Activated T-cell treated with anti-CD3 and anti-CD28 coated beads, Interleukin-2, amount 50 U/mL, for 48 hours (primary cell): ENCODE measurements at regions not wholly inside any gene's neighbourhood (a gene's known extent, or its start where the extent isn't known, plus 50 kb on each side); places are given as distances from the start of the nearest gene placed in this dataset.
A peak's percentile ranks its signal among the peaks of the same experiment; 100 is the strongest.

Experiments
- DNase-seq, 2 experiments: peaks; one replicate each; pipeline ENCODE4 v3.0.0-alpha.2; 2020

- DNase-seq: no peak
Observed at GRCh38 chr7:34277016-34277802, 371.9 kb downstream of the BMPER start.

GRCh38 chr7:34277803-34278199, 372.5 kb downstream of the BMPER start:
- DNase-seq: no peak

- DNase-seq: no peak
Observed at GRCh38 chr7:34281260-34281659, 375.9 kb downstream of the BMPER start.

GRCh38 chr7:34282271-34282670, 375.7 kb upstream of the NPSR1 start:
- DNase-seq: no peak

GRCh38 chr7:34296663-34297062, 361.4 kb upstream of the NPSR1 start:
- DNase-seq: no peak

GRCh38 chr7:34298492-34299013, 359.5 kb upstream of the NPSR1 start:
- no peak for DNase-seq

- no peak for DNase-seq
Observed at GRCh38 chr7:34299066-34299465, 359.0 kb upstream of the NPSR1 start.

GRCh38 chr7:34307540-34307939, 350.5 kb upstream of the NPSR1 start:
- no peak for DNase-seq

- DNase-seq: no peak
Observed at GRCh38 chr7:34308595-34308994, 349.4 kb upstream of the NPSR1 start.

GRCh38 chr7:34309116-34309515, 348.9 kb upstream of the NPSR1 start:
- DNase-seq: no peak

GRCh38 chr7:34309584-34309983, 348.4 kb upstream of the NPSR1 start:
- DNase-seq: no peak

GRCh38 chr7:34311591-34311990, 346.4 kb upstream of the NPSR1 start:
- DNase-seq: no peak

GRCh38 chr7:34312624-34313023, 345.4 kb upstream of the NPSR1 start:
- DNase-seq: no peak

- no peak for DNase-seq
Observed at GRCh38 chr7:34313289-34313688, 344.7 kb upstream of the NPSR1 start.

- no peak for DNase-seq
Observed at GRCh38 chr7:34315032-34315431, 343.0 kb upstream of the NPSR1 start.

- no peak for DNase-seq
Observed at GRCh38 chr7:34317039-34317438, 341.0 kb upstream of the NPSR1 start.

- no peak for DNase-seq
Observed at GRCh38 chr7:34320412-34320811, 337.6 kb upstream of the NPSR1 start.

- DNase-seq: peak; percentile 36 to 59
Observed at GRCh38 chr7:34320926-34321661, 336.9 kb upstream of the NPSR1 start.

GRCh38 chr7:34322841-34323240, 335.2 kb upstream of the NPSR1 start:
- DNase-seq: no peak

GRCh38 chr7:34327681-34328080, 330.3 kb upstream of the NPSR1 start:
- no peak for DNase-seq

- DNase-seq: no peak
Observed at GRCh38 chr7:34330308-34330707, 327.7 kb upstream of the NPSR1 start.

- no peak for DNase-seq
Observed at GRCh38 chr7:34331102-34331501, 326.9 kb upstream of the NPSR1 start.

- no peak for DNase-seq
Observed at GRCh38 chr7:34332006-34332405, 326.0 kb upstream of the NPSR1 start.

GRCh38 chr7:34333184-34333583, 324.8 kb upstream of the NPSR1 start:
- no peak for DNase-seq
